A172 (cell line): ENCODE measurements at regions not wholly inside any gene's neighbourhood (a gene's known extent, or its start where the extent isn't known, plus 50 kb on each side); places are given as distances from the start of the nearest gene placed in this dataset.
A peak's percentile ranks its signal among the peaks of the same experiment; 100 is the strongest.
"Not testable (repeated sequence)": the region's sequence is repeated elsewhere in the genome, so short reads cannot be mapped to it uniquely, and the experiment has no call there.

ENCODE experiments used
- DNase-seq: peaks from one replicate; pipeline ENCODE4 v3.0.0-alpha.2; 2015; ENCODE audit warnings: low spot score

- DNase-seq: no peak
These were observed 54.0 kb upstream of the RBFOX1 start for GRCh38 chr16:7278636-7279035.

DNA sequence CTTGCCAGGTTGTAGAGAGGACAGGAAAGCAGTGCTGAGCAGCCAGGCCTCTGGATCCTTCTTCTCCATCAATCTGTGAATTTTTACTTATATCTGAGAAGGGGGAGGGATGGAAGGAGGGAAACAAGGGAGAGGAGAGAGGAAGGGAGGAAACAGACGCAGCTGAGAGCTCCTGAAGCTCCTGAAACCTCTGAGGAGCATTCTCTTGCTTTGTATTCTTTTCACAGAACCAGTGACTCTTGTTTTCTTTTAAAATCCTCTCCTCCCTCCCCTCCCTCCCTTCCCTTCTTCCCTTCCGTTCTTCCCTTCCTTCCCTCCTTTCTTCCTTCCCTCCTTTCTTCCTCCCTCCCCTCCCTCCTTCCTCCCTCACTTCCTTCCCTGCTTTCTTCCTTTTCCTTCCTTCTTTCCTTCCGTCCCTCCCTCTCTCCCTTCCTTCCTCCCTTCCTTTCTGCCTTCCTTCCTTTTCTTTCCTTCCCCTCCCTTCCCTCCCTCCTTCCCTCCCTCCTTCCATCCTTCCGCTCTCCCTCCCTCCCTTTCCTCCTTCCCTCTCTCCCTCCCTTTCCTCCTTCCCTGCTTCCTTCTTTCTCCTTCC, 60.0 kb upstream of the RBFOX1 start:
- DNase-seq: no peak

GRCh38 chr16:7271486-7271885, 61.2 kb upstream of the RBFOX1 start:
- DNase-seq: no peak

DNA sequence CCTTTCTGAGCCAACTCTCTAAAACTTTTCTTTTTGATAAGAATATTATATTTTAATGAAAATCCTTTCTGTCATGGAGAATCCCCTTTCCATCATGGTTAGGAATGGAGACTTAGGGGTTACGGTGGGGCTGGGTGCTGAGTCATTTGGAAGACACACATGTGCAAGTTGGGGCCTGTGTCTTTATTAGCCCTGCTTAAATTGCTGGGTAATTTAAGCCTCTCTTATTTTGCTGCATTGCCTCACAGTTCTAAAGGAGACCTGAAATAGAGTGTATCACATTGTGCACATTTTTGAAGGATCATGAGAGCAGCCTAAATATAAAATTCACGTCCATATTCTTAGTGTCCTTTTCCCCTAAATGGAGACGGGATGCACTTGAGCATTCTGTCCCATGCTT, 61.8 kb upstream of the RBFOX1 start:
- no peak for DNase-seq

DNA sequence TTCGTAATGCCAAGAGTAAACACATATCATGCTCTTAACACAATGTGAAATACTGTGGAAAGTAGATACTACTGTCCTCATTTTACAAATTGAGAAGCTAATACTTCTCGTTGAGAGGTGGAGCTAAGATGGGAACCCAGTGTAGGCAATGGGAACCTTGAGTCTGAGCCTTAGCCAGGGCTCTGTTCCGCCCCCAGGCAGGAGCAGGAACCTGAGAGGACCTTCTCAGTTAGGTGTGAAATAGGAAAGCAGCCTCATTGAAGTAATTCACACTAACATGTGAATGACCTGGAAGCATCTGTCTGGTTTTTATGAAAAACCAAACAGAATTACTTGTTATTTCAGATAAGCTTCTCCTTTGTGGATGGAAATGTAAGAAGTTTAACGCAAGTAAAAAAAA, 62.6 kb upstream of the RBFOX1 start:
- no peak for DNase-seq

DNA sequence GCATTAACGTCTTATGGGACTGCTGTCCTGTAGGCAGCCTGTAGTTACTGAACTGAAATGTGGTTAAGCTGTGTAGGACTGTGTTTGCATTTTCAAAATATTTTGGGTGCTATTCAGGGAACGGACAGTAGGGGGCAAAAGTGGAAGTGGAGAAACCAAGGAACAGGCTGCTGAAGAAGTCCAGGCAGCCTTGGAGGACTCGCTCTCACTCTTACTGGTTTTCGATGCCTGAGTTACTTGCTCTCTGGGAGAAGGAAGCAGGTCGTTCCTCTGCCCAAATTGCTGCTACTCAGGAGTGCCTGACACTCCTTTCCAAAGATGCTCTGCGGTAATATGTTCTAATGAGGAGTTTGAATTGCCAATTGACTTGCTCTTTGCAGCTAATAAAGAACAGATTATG, 64.5 kb upstream of the RBFOX1 start:
- DNase-seq: peak; percentile 2

DNA sequence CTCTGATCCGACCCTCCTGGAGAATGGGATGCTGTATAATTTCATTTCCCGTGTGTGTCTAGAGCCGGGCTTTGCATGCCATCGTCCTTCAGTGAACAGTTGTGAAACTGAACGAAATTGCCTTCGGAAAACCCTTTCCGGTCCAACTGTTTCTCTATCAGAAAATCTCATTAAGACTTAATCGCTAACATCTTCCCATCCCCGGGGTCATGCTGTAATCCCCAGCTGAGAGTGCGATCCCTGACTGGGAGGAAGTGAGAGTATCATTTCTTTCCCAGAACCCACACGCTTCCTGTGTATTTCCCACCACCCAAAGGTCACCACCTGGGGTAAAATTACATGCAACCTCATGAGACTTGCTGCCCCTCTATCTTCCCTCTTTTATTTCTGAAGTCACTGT, 75.6 kb upstream of the RBFOX1 start:
- DNase-seq: no peak

DNA sequence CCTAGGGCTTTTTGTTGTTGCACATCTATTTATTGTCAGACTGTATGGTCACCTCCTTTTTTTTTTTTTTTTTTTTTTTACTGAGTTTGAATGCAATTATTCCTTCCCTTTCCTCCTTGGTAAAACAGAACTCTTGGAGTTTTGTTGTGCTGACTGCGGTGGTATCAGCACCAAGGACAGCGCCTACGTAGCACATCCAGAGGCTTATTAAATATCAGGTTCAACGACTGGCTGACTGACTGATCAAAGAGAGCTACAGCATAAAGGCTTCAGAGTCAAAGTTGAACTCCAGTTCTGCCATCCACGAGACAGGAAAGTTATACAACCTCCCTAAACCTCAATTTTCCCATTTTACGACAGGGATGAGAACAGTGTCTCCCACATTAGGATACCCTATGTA, 86.1 kb upstream of the RBFOX1 start:
- DNase-seq: no peak

DNA sequence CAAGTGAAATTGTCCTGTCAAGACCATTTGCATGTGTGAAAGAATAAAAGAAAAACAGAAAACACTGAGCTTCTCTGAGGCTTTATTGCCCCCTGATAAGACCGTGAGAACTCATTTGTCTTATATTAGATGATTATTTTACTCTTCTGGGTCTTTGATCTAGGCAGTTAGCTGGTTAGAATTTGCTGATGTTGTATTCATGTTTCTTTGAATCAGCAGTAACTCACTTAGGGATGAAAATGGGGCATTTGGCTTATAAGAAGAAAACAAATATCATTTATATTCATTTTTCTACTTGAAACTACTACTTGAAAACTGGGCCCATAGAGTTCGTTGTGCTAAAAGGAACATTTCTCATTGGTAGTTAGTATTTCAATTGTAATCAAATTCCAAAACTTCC, 93.1 kb upstream of the RBFOX1 start:
- DNase-seq: no peak

DNA sequence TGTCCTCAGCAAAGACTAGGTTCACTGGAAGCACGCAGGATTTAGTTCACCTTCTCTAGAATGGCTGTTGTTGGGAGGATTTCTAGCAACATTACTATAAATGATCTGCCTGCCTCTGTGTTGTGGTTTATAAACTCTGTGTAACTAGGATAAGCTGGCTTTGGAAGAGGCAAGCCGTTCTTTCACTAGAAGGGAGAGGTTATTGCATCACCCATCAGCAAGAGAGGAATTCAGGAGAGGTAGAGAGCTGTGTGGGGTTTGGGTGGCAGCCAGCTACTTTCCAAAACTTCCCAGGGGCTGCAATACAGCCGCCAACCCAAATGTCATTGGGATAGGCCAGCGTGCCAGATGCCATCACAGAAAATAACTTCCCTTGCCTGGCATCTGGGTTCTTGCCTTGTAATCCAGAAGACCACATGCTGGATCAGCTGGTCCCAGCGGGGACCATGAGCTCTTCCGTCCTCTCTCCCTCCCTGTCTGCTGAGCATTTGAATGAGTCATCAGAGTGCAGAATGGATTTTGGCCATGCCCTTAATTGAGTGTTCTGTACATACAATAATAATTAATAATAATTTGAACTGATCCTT, 95.7 kb upstream of the RBFOX1 start:
- no peak for DNase-seq

DNA sequence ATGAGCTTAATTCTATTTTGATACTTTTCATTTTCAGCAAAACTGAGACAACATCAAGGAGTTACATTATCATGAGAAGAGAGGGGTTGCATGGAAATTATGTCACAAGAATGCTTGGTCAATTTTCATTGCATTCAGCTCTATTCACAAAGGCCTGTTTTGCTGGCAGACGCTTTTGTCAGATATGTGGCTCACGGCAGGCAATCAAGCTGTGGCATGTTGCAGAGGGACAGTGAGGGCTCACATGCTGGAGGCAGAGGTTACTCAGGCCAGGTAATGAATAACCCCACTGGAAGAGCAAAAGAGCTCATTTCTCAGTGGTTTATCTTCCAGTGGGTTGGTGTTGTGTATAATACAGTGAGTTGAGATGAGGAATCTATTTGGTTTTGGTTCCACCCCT, 98.7 kb upstream of the RBFOX1 start:
- DNase-seq: no peak

GRCh38 chr16:7231762-7232161, 100.9 kb upstream of the RBFOX1 start:
- DNase-seq: no peak

DNA sequence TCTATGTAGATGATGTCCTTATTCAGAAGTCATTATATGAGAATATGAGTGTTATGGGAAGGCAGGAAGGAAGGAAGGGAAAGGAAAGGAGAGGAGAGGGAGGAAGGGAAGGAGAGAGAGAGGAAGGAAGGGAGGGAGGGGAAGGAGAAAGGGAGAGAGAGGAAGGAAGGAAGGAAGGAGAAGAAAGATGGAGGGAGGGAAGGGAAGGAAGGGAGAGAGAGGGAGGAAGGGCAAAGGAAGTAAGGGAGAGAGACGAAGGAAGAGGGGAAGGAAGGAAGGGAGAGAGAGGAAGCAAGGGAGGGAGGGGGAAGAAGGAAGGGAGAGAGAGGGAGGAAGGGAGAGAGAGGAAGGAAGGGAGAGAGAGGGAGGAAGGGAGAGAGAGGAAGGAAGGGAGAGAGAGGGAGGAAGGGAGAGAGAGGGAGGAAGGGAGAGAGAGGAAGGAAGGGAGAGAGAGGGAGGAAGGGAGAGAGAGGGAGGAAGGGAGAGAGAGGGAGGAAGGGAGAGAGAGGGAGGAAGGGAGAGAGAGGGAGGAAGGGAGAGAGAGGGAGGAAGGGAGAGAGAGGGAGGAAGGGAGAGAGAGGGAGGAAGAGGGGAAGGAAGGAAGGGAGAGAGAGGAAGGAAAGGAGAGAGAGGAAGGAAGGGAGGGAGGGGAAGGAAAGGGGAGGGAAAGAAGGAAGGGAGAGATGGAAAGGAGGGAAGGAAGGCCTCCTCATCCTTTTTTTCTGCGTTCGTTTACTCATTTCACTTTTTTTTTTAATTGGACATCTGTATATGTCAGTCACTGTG, 103.0 kb upstream of the RBFOX1 start:
- DNase-seq: not testable (repeated sequence)

DNA sequence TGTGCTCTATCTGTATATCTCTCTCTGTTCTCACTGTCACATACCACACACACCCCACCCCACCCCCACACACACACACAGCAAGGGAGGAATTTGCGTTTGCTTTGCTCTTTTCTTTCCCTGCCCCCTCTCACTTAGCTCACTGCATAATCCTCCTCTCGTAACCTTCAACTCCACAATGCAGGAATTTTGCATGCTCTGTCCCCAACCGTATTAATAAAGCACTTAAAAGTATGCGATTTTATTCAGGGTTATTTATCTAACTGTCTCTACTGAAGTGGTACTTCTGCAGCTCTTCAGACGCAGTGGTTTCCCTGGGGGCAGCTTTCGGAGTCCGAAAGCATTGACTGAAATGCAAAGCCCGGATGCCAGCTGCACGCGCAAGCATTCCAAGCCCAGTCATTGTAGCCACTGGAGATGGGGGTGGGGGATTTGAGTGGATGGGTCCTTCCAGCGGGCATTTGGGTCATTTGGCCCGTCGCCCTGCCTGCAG, 105.4 kb upstream of the RBFOX1 start:
- no peak for DNase-seq

- DNase-seq: no peak
These were observed 111.5 kb upstream of the RBFOX1 start for GRCh38 chr16:7221157-7221556.

GRCh38 chr16:7218936-7219335, 113.7 kb upstream of the RBFOX1 start:
- no peak for DNase-seq

- DNase-seq: no peak
These were observed 114.8 kb upstream of the RBFOX1 start for GRCh38 chr16:7217797-7218196.

- DNase-seq: no peak
These were observed 115.9 kb upstream of the RBFOX1 start for GRCh38 chr16:7216719-7217118.

- DNase-seq: no peak
These were observed 120.9 kb upstream of the RBFOX1 start for GRCh38 chr16:7211781-7212180.

DNA sequence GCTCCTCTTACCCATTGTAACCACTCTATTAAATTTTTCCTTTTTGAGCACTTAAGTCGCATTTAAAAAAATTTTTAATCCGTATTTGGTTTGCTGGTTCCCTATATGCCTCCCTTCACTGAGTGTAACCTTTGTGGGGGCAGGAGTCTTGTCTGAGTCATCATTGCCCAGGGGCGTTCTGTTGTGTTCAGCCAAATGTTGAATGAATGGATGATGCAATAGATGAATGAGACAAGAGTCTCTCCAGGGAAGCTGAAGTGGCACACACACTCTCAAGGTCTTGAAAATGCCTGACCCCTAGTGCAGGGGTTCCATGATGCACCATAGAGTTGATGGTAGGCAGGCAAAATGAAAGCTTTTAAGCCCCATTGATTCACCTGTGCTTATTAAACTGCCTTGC, 123.0 kb upstream of the RBFOX1 start:
- no peak for DNase-seq

DNA sequence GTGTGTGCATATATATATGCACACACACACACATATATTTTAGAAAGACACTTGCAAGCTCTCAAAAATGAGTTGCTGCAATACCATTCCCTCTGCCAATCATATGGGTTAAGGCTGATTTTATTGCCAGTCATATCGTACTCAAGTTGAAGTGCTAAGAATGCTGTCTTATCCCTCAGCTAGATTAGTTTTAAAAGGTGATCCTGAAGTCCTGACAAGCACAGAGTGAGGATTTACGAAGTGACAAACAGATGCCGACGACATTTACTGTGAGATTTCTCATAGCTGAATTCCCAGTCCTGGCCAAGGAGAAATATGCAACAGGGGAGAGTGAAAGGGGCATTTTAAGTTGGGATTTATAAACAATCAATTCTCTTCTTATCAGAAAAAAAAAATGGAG, 126.2 kb upstream of the RBFOX1 start:
- no peak for DNase-seq

DNA sequence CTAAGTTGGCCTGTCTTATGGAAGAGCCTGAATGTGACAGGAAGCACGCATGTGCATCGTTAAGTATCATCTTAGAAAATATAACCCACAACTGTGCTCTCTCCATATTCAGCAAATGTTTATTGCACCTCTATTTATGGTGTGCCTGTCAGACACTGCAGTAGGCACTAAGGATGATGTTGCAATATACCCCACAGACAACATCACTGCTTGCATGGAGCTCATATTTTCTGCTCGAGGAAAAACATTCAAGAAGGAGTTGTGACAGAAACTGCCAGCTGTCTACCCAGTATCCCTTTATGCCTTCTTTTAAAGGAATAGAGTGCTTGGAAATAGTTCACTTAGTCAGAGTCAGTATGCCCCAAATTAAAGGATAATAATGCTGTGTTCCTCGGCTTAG, 132.3 kb upstream of the RBFOX1 start:
- no peak for DNase-seq

GRCh38 chr16:7185689-7186088, 147.0 kb upstream of the RBFOX1 start:
- DNase-seq: peak; percentile 3
